ENCODE measurements at regions not wholly inside any gene's neighbourhood (a gene's known extent, or its start where the extent isn't known, plus 50 kb on each side); places are given as distances from the start of the nearest gene placed in this dataset.

DNA sequence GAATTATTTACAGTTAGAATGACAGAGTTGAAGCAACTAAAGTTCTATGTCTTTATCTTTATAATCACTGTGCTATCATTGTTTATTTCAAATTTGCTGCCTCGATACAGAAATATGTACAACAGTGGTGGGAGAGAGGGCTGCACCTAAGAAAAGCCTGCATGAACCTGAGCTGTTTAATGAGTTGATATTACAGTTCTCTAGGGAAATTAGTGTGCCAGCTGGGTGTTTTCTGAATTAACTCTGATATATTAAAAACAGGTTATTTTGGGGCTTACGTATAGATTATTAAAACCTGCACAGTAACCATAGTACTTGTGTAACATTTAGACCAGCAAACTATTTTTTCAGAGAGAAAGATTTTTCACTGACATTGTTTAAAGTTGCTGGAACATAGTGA lies 750.5 kb upstream of the DDX18 start:
- TF ChIP-seq, protein P1, sequence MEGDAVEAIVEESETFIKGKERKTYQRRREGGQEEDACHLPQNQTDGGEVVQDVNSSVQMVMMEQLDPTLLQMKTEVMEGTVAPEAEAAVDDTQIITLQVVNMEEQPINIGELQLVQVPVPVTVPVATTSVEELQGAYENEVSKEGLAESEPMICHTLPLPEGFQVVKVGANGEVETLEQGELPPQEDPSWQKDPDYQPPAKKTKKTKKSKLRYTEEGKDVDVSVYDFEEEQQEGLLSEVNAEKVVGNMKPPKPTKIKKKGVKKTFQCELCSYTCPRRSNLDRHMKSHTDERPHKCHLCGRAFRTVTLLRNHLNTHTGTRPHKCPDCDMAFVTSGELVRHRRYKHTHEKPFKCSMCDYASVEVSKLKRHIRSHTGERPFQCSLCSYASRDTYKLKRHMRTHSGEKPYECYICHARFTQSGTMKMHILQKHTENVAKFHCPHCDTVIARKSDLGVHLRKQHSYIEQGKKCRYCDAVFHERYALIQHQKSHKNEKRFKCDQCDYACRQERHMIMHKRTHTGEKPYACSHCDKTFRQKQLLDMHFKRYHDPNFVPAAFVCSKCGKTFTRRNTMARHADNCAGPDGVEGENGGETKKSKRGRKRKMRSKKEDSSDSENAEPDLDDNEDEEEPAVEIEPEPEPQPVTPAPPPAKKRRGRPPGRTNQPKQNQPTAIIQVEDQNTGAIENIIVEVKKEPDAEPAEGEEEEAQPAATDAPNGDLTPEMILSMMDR (IDR thresholded peaks at IDR 0.05): no peak
- TF ChIP-seq POLR2A (IDR thresholded peaks at IDR 0.05): no peak
